ENCODE measurements at regions not wholly inside any gene's neighbourhood (a gene's known extent, or its start where the extent isn't known, plus 50 kb on each side); places are given as distances from the start of the nearest gene placed in this dataset.

- H3K27me3 ChIP-seq (ENCODE audit: control insufficient read depth, insufficient read depth, low read length) = no peaks in the 10 kb centered on the region
- no peak for FAIRE-seq
- no peaks in the 10 kb centered on the region for H3K36me3 ChIP-seq (ENCODE audit: control insufficient read depth, insufficient read depth, low read length)
- H3K4me3 ChIP-seq (ENCODE audit: low read depth, low read length) = no peak overlapping the region
- no peak for TF ChIP-seq CTCF (IDR thresholded peaks at IDR 0.05; ENCODE audit: insufficient read depth, low read length, severe bottlenecking)
- DNase-seq (ENCODE audit: low read depth) = peak; percentile 56
These were observed 559.0 kb downstream of the CBLN4 start for GRCh38 chr20:55446301-55446700.

- DNase-seq (ENCODE audit: low read depth) (no peak), FAIRE-seq (no peak)
- no peak overlapping the region for H3K4me3 ChIP-seq (ENCODE audit: low read depth, low read length)
- H3K36me3 ChIP-seq (ENCODE audit: control insufficient read depth, insufficient read depth, low read length) = no peaks in the 10 kb centered on the region
- TF ChIP-seq CTCF (IDR thresholded peaks at IDR 0.05; ENCODE audit: insufficient read depth, low read length, severe bottlenecking) = no peak
- H3K27me3 ChIP-seq (ENCODE audit: control insufficient read depth, insufficient read depth, low read length) = no peaks in the 10 kb centered on the region
These were observed 566.2 kb downstream of the CBLN4 start for GRCh38 chr20:55439070-55439469.

GRCh38 chr20:55437798-55438415 is 567.4 kb downstream of the CBLN4 start:
- Histone ChIP-seq H3K4me3 (ENCODE audit: low read depth, low read length) (no peak overlapping the region), H3K27me3 (ENCODE audit: control insufficient read depth, insufficient read depth, low read length) (no peaks in the 10 kb centered on the region), H3K36me3 (ENCODE audit: control insufficient read depth, insufficient read depth, low read length) (no peaks in the 10 kb centered on the region)
- TF ChIP-seq CTCF (IDR thresholded peaks at IDR 0.05; ENCODE audit: insufficient read depth, low read length, severe bottlenecking) = no peak
- DNase-seq (ENCODE audit: low read depth) = no peak
- no peak for FAIRE-seq

DNA sequence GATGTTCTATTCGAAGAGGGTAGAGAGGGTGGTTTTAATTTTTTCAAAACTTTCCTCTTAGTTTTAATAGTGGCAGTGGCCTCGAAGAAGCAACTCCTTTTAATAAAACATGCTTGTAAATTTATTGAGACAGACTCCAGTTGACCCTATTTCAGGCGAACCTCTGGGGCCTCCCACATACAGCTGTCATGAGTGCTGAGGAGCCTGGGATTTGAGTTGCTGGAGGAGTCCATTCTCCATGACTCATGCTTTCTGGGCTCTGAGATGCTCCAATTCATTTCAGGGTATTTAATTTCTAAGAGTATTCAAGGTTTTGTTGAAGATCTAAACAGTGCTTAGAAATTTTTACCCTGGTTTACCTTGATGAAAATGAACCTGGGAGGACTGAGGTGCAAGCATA is 580.4 kb downstream of the CBLN4 start:
- H3K27me3 ChIP-seq (ENCODE audit: control insufficient read depth, insufficient read depth, low read length) = no peaks in the 10 kb centered on the region
- DNase-seq (ENCODE audit: low read depth) = no peak
- TF ChIP-seq CTCF (IDR thresholded peaks at IDR 0.05; ENCODE audit: insufficient read depth, low read length, severe bottlenecking) = no peak
- H3K36me3 ChIP-seq (ENCODE audit: control insufficient read depth, insufficient read depth, low read length) = no peaks in the 10 kb centered on the region
- no peak for FAIRE-seq
- H3K4me3 ChIP-seq (ENCODE audit: low read depth, low read length) = no peak overlapping the region

- no peak overlapping the region for H3K4me3 ChIP-seq (ENCODE audit: low read depth, low read length)
- no peak for FAIRE-seq
- DNase-seq (ENCODE audit: low read depth) = no peak
- TF ChIP-seq CTCF (IDR thresholded peaks at IDR 0.05; ENCODE audit: insufficient read depth, low read length, severe bottlenecking) = no peak
- no peaks in the 10 kb centered on the region for H3K27me3 ChIP-seq (ENCODE audit: control insufficient read depth, insufficient read depth, low read length)
- no peaks in the 10 kb centered on the region for H3K36me3 ChIP-seq (ENCODE audit: control insufficient read depth, insufficient read depth, low read length)
These were observed 580.8 kb downstream of the CBLN4 start for GRCh38 chr20:55424476-55424875.

GRCh38 chr20:55417836-55418235 is 587.5 kb downstream of the CBLN4 start:
- Histone ChIP-seq H3K27me3 (ENCODE audit: control insufficient read depth, insufficient read depth, low read length) (no peaks in the 10 kb centered on the region), H3K4me3 (ENCODE audit: low read depth, low read length) (no peak overlapping the region), H3K36me3 (ENCODE audit: control insufficient read depth, insufficient read depth, low read length) (no peaks in the 10 kb centered on the region)
- DNase-seq (ENCODE audit: low read depth) (no peak), FAIRE-seq (no peak)
- no peak for TF ChIP-seq CTCF (IDR thresholded peaks at IDR 0.05; ENCODE audit: insufficient read depth, low read length, severe bottlenecking)

Data from bronchial epithelial cell (primary cell).